Effector CD4-positive, alpha-beta T cell (primary cell): ENCODE measurements at regions not wholly inside any gene's neighbourhood (a gene's known extent, or its start where the extent isn't known, plus 50 kb on each side); places are given as distances from the start of the nearest gene placed in this dataset.

ENCODE experiments used
- DNase-seq: peaks from one replicate; pipeline ENCODE4 v3.0.0-alpha.2; 2020

- no peak for DNase-seq
These were observed 248.4 kb upstream of the JUN start for GRCh38 chr1:59032228-59032627.

GRCh38 chr1:59033761-59034160, 249.9 kb upstream of the JUN start:
- no peak for DNase-seq

GRCh38 chr1:59034925-59035324, 251.1 kb upstream of the JUN start:
- no peak for DNase-seq

- no peak for DNase-seq
These were observed 255.7 kb upstream of the JUN start for GRCh38 chr1:59039551-59039950.

DNA sequence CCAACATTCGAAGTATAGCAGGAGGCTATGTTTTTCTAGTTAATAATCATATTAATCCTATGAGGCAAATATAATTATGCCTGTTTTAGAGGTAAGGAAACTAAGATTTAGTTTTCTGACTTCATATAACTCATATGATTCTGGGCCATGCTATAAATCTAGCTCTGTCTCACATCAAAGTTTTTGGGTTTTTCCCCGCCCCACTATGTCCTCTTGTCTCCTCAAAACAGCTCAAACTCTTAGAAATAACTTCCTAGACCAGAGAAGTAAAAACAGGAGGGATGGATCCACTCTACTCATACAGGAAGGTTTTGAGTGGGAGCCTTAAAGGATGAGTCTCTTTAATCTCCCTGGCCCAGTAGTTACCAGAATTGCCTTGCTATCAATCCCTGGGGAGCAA, 256.4 kb upstream of the FGGY start:
- DNase-seq = no peak

DNA sequence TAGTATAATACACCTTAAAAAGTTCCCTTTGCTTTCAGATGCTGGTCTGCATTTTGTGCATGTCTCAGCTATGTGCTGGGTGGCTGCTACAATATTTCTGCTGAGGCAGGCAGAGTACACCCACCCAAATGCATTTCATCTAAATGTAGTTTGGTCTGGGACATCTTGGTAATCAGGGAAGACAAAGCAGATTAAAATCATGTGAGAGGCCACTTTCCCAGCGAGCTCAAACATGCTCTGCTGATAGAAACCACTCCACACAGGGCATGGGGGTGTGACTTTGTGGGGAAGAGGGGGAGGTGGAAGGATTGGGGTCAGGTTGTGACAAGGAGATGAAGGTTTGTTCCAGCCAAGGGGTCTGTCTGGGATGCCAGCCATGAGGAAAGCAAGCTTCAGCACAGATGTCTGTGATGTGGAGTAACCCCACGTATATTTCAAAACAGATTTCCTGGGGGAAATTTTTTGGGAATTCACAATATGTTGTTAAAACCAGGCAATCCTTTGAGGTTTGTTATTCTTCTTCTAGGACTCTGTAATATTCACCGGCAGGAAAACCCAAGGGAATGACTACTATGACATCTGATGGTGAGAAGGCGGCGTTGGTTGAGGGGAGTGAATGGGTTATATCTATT, 255.1 kb upstream of the FGGY start:
- DNase-seq = no peak

GRCh38 chr1:59043796-59044195, 253.1 kb upstream of the FGGY start:
- DNase-seq = no peak

- DNase-seq = no peak
These were observed 252.3 kb upstream of the FGGY start for GRCh38 chr1:59044535-59045121.

GRCh38 chr1:59045137-59045536, 251.8 kb upstream of the FGGY start:
- DNase-seq = no peak

DNA sequence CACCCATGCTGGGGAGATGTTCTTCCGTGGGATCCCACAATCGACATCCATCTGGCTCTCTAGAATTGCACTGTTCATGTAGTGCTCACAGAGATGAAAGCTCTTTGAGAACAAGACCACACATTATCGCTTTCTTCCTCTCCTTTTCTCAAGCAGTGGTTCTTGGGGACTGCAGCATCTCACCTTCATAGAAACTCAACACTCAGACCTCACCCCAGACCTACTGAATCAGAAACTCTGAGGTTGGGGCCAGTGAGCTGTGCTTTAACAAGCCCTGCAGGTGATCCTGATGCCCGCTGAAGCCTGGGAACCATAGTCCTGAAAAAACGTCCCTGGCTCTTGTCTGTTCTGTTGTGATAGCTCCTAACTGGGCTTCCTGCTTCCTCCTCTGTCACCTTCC, 251.3 kb upstream of the FGGY start:
- no peak for DNase-seq

DNA sequence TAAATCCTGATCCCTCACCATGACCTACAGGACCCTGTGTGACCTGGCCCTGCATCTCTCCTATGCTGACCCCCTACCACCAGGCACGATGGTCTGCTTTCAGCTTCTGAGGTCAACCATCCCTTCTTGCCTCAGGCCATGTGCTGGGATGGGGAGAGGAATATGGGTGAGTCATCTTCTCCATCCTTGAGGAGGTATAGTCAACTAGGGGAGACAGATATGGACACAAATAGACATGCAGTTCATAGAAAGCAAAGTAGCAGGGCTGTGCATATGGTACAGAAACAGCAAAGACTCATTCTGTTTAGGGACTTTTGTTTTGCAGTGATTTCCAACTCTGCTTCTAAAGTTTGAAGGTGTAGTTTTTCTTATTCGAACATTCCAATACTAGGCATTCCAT, 250.8 kb upstream of the FGGY start:
- DNase-seq = no peak

DNA sequence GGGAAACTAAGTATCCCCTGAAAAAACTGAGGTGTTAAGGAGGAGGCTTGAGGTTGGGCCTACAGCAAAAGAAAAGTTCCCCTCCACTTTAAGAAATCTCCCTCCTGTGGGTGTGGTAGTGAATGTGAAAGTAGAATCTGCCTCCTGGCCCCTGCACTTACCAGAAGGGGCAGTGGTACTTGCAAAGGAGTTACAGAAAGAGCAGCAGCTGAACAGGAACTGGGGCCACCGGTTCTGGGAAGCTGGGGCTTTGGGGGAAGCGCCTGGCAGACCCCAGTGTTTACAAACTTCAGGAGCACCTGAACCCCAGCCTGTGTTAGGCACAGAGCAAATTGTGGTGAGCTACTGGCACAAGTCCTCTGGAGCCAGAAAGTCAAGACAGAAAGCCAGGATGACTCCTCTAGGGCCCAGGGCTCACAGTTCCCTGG, 250.2 kb upstream of the FGGY start:
- no peak for DNase-seq

- no peak for DNase-seq
These were observed 245.9 kb upstream of the FGGY start for GRCh38 chr1:59051007-59051406.

DNA sequence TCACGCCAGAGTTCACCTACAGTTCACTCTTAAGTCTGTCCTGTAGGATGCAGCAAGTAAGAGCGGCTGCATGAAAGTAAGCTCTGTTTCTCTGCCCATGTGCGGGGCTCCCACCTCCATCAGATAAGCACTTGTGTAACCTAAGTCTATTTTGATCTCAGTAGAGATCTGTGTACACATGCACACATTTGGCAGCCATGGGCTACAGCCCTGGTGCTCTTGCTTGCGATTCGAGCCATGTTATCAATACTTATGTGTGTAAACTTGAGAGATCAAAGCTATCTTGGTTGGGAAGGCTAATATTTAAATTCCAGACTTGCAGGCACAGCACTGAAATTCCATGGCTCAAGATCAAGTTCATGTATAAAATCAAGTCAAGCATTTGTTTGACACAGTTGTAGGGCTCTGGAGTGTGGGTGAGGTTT, 244.7 kb upstream of the FGGY start:
- DNase-seq = no peak

- DNase-seq = no peak
These were observed 242.7 kb upstream of the FGGY start for GRCh38 chr1:59054172-59054571.

- DNase-seq = no peak
These were observed 240.8 kb upstream of the FGGY start for GRCh38 chr1:59055908-59056719.

DNA sequence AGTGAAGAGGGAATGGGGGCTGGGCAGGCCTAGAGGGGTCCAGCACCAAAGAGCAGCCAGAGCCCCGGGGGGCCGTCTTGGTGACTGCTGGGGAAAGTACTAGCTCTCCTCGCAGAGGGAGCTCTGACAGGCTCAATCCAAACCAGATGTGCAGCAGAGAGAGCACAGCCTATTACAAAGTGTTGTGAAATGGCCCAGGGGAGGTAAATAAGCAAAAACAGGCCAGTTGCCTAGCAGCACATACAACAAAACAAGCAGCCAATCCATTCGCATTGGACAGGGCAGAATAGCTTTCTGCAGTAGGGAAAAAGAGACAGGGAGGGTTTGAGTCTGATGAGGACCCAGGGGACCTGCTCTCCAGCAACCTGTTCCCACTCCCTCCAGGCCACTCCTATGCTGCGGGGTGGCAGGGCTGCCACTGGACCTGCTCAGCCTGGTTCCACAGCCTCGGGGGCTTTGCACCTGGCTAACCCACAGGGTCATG, 239.6 kb upstream of the FGGY start:
- DNase-seq = no peak

- DNase-seq = no peak
These were observed 239.1 kb upstream of the FGGY start for GRCh38 chr1:59057796-59058195.

DNA sequence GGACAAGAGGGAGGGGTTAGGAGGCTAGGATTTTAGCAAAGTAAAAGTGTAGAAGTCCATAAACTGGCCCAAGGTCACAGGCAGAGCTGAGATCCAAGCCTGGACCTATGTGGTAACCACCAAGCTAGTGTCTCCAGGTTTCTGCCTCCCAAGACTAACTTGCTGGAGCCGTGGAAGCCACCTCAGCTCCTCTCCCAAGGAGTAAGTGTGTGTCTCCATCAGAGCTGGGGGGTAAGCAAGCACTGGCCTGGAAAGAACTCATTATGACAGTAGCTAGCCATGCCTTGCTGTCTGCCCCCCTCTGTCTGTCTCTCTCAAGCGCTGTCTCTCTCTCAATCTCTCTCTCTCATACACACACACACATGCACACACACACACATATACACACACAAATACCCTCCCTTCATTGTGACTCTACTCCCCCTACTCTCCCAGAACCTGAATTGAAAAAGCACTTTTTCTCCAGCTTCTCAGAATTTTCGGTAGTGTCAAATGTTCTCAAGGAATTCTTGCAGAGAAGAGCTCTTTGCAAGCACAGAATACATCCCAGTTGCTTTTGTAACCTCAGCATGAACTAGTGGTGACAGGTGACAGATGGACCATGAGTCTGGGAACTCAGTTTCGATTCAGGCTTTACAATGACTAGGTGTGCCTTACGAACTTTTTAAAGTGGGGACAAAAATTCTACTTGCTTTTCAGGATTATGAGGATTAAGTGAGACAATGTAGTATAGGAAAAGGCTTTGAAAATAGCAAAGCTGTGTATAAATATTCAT, 238.0 kb upstream of the FGGY start:
- no peak for DNase-seq

DNA sequence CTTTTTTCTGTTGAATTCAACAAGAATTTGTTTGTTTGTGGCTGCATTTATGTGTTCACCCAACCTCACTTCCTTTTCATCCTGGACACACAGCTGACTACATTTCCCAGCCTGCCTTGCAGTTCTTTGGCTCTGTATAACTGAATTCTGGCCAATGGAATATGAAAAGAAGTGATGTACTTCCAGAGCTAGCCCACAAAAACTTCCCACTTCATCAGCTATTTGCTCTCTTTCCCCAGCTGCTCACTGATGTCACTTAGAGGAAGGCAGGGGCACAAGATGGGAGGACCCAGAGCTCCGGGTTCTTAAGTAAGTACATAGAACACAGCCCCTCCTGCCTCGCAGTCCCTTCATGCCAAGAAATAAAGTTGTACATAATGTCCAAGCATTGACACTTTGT, 235.0 kb upstream of the FGGY start:
- DNase-seq = no peak

DNA sequence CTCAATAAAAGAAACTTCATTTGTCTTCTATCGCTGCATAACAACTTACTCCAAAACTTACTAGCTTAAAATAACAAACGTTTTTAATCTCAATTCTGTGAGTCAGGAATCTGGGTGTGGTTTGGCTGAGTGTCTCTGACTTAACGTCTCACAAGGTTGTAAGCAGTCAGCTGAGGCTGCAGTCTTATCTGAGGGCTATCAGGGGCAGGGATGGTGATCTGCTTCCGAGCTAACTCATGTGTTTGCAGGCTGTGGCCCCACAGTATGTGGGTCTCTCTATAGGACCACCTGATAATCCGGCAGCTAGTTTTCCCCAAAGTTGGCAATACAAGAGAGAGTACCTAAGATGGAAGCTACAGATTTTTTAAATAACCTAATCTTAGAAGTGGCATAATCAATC, 234.2 kb upstream of the FGGY start:
- DNase-seq = no peak

GRCh38 chr1:59063501-59063900, 233.4 kb upstream of the FGGY start:
- DNase-seq = peak; percentile 7

- no peak for DNase-seq
These were observed 232.3 kb upstream of the FGGY start for GRCh38 chr1:59064592-59064991.
